GM18517 (cell line): ENCODE measurements at regions not wholly inside any gene's neighbourhood (a gene's known extent, or its start where the extent isn't known, plus 50 kb on each side); places are given as distances from the start of the nearest gene placed in this dataset.
"Not testable (repeated sequence)": the region's sequence is repeated elsewhere in the genome, so short reads cannot be mapped to it uniquely, and the experiment has no call there.

Experiments used
- ATAC-seq: cut with Tn5 transposase; IDR thresholded peaks from one replicate; pipeline ENCODE4 v1.9.1; 2021; ENCODE audit warnings: mild to moderate bottlenecking, moderate library complexity; ENCODE audit not compliant: unreplicated experiment

GRCh38 chr7:121503730-121504129 lies 107.6 kb upstream of the FAM3C start:
- ATAC-seq = no peak

GRCh38 chr7:121503039-121503438 lies 106.9 kb upstream of the FAM3C start:
- no peak for ATAC-seq

DNA sequence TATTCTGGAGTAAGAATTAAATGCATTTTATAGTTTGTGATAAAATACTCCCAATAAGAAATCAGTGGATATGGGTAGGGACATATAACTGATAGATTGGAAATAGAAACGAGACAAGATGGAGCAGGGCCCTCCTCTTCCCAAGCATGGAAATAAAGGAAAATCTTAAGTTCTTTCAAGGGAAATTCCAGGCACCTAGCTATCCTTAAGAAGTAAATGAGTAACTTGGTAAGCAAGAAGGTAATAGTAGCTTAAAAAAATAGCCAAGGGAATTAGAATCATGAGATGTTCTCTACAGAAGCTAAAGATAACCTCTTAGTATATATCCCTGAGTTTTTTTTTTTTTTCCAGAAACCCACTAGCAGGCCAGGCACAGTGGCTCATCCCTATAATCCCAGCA lies 105.5 kb upstream of the FAM3C start:
- ATAC-seq = no peak

DNA sequence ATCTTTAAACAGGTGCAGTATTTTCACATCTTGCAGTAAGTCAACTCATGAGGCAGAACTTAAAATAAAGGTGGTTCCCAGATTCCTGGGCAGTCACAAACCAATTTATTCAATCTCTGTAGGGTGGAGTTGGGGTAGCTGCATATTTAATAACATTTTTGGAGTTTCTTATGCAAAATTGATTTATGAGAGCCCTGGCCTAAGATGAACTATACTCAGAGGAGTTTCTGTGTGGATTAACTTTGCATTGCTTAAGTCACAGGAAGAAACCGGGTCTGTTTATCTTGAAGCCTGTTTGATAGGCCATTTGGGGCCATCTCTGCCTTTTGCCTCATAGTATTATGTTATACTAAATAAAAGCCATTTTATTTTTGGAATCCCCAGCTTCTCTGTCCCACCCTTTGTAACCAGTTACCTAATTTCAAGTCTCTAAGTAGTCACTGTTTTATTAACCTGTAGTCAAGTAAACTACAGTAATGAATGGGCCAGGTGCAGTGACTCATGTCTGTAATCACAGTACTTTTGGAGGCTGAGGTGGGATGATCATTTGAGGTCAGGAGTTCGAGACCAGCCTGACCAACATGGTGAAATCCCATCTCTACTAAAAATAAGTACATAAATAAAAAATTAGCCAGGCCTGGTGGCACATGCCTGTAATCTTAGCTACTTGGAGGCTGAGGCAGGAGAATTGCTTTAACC lies 104.4 kb upstream of the FAM3C start:
- no peak for ATAC-seq

DNA sequence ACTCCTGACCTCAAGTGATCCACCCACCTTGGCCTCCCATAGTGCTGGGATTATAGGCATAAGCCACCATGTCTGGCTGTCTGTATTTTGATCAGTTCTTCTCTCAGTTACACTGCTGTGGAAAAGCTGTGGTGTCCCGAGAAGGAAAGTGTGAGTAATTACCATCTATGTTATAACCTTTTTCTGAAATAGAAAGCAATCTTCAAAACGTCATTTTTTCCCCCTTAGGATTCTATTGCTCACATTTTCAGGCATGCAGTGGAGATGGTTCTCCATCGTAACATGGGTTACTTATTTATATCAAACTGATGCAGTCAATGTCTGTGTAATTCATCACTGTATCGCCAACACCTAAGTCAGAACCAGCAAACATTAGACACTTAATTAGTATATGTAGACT lies 103.5 kb upstream of the FAM3C start:
- no peak for ATAC-seq

GRCh38 chr7:121498816-121499215 lies 102.7 kb upstream of the FAM3C start:
- no peak for ATAC-seq

- not testable (repeated sequence) for ATAC-seq
These were observed 101.4 kb upstream of the FAM3C start for GRCh38 chr7:121497545-121497944.

- no peak for ATAC-seq
These were observed 98.4 kb upstream of the FAM3C start for GRCh38 chr7:121494516-121494915.

- ATAC-seq = no peak
These were observed 97.4 kb upstream of the FAM3C start for GRCh38 chr7:121493553-121493952.

GRCh38 chr7:121490309-121490708 lies 94.2 kb upstream of the FAM3C start:
- no peak for ATAC-seq

- ATAC-seq = no peak
These were observed 93.3 kb upstream of the FAM3C start for GRCh38 chr7:121489440-121489839.

GRCh38 chr7:121488111-121488650 lies 92.1 kb upstream of the FAM3C start:
- no peak for ATAC-seq

DNA sequence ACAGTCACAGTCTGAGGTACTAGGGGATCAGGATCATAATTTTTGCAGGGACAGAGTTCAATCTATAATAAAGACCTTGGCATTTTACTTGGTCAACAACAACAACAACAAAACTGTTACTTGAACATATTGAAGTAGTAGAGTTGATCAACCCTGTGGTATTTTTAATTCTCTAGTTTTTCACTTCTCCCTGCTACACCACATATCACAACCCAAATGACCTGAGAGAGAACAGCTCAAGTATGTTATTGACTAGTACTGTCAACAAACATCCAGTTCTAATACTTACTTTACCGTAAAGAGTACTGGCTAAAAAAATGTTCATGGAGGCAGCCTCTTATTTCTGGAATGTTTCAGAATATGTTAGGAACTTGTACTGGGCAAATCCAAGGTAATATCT lies 90.5 kb upstream of the FAM3C start:
- no peak for ATAC-seq

- no peak for ATAC-seq
These were observed 89.5 kb upstream of the FAM3C start for GRCh38 chr7:121485467-121486243.

- ATAC-seq = no peak
These were observed 88.1 kb upstream of the FAM3C start for GRCh38 chr7:121484089-121484763.

DNA sequence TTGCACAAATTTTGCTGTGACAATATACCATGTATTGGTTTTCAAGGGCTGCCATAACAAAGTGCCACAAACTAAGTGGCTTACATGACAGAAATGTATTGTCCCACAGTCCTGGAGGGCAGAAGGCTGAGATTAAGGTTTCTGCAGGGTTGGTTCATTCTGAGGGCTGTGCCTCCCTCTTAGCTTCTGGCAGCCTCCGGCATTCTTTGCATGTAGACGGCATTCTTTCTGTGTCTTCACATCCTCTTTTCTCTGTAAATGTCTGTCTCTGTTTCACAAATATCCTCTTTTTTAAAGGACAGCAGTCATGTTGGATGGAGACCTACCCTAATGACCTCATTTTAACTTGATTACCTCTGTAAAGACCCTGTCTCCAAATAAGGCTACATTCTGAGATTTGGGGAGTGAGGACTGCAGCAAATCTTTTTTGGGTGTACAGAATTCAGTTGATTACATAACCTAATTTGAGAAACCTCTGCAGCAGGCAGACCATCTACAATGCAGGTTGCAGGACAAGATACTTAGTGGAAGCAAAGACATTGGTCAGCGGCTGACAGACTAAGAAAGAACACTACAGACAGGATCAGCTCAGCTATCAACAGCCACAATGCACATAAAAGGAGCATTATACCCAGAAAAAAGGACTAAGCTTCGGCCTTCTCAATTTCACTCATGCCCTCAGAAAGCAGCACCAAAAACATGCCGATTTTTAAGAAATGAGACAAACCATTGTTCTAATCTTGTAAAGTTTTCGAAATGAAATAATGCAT lies 84.6 kb upstream of the FAM3C start:
- ATAC-seq = no peak

DNA sequence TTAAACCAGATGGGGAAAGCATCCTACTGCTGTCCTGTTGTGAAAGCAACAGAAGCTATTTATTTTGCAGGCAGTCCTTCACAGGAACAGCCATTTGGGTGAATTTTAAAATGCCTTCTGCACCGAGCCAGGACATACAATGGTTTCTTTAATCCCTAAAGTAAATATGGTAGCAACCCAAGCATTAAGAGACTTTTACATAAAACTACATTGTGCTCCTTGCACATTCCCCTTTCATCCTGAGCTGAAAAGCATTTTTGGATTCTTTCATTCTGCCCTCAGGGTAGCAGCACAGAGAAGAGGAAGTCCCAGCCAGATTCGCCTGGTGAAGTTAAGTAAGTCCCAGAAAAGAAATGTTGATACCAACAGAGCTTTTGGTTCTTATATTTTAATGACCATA lies 84.0 kb upstream of the FAM3C start:
- no peak for ATAC-seq

DNA sequence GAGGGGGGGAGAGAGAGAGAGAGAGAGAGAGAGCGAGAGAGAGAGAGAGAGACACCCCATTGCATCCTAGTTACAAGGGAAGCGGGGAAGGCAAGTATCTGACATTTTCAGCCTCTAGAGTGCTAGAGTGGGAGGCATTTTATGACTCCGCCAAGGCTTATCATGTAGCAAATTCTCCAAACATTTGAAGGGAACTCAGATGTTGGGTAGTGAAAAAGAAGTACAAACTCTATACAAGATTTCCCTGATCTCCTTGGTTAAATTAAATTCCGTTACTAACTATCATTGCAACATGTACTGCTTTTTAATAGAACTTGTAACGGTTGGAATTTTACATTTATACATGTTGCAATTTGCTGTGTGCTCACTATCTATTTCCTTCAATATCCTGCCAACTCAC lies 83.4 kb upstream of the FAM3C start:
- no peak for ATAC-seq

DNA sequence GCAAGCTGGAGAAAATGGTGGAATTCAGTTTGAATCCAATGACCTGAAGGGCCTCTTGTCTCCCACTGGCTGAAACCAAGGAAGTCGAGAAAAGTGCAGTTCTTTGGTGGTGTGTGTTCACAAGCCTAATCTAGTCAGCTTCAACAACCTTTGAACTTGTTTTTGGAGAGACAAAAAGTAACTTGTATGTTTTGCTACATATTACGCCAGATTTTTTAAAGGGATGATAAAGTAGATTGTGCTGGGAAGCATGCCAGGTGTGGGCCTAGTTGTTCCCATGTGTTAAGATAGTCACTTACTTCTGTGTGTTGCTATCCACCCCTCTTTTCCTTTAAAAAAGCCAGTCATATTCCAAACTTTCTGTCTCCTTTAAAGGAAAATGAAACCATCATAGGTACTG lies 79.7 kb upstream of the FAM3C start:
- ATAC-seq = no peak

GRCh38 chr7:121474301-121474673 lies 78.2 kb upstream of the FAM3C start:
- no peak for ATAC-seq
